ENCODE measurements at regions not wholly inside any gene's neighbourhood (a gene's known extent, or its start where the extent isn't known, plus 50 kb on each side); places are given as distances from the start of the nearest gene placed in this dataset.

DNA sequence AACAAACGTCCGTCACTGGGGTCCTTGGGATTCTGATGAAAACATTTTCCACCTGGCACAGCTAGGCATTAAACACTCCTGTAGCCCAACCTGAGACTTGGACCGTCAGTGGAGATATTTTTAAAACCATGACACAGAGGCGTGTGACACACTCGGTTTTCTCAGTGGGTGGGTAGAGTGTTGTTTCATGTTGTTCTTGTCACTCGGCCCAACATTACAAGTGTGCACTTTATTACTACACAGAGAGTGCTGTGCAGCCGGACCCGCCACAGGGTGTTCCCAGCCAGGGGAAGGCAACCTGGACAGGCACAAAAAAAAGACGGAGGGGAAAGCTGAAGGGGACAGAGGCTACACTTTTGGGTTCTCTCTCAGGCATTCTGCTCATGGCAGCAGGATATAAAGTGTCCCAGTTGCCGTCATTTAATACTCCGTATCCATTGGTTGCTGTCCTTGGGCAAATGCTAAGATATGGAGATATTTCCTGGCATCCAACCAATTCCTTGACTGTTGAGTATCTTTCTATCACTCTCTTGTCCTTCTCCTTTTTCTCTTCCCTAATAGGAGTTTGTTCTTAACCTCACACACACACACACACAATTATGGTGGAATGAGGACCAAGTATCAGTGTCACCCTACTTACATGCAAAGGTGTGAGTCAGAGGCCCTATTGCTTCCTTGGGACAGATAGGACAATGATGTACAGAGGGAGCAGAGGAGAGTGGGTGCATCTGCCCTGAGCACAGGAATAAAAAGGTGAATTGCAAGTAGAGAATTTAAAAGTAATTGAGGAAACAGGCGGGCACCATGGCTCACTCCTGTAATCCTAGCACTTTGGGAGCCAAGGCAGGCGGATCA, 154.1 kb upstream of the SOX9 start:
- no peak overlapping the region for H3K14ac ChIP-seq (replicated peaks; ENCODE audit: low read depth, low read length)
- H3K4ac ChIP-seq (ENCODE audit: low read depth, low read length): no peak overlapping the region
- H4K5ac ChIP-seq (ENCODE audit: low read depth, low read length): no peak overlapping the region
- intact Hi-C loops (cut with micrococcal nuclease): no loop called here
- dilution Hi-C loops (cut with HindIII; ENCODE audit: low sequenced_read_pairs, unreplicated experiment): no loop called here
- ATAC-seq (ENCODE audit: low read depth) (no peak), DNase-seq (no peak)
- no peaks in the 10 kb centered on the region for H3K9me3 ChIP-seq (ENCODE audit: control insufficient read depth, insufficient read depth, low read length)
- H2BK5ac ChIP-seq (ENCODE audit: low read depth, low read length, poor library complexity, severe bottlenecking): no peak overlapping the region
- H2AK5ac ChIP-seq (ENCODE audit: low read depth, low read length): no peak overlapping the region
- H3K18ac ChIP-seq (ENCODE audit: low read depth, low read length): no peak overlapping the region
- H3K36me3 ChIP-seq (ENCODE audit: control insufficient read depth, insufficient read depth, low read length): no peaks in the 10 kb centered on the region
- no peak overlapping the region for H2BK120ac ChIP-seq (ENCODE audit: low read depth, low read length)
- H2BK15ac ChIP-seq (ENCODE audit: low read depth, low read length): no peak overlapping the region
- no peak overlapping the region for H3K23ac ChIP-seq (ENCODE audit: low read depth, low read length)
- H2BK20ac ChIP-seq (ENCODE audit: low read depth, low read length): no peak overlapping the region
- H3K56ac ChIP-seq (ENCODE audit: extremely low read depth, insufficient read depth, low read length): no peak overlapping the region
- H3K79me1 ChIP-seq (ENCODE audit: low read depth in 1 of 2, low read length in 2 of 2): no peaks in the 10 kb centered on the region
- no peak overlapping the region for H3K9ac ChIP-seq (ENCODE audit: low read depth, low read length)
- H3K9me1 ChIP-seq (ENCODE audit: insufficient read depth, low read length): no peaks in the 10 kb centered on the region
- in situ Hi-C loops (cut with MboI; ENCODE audit: low sequenced_read_pairs): loop anchor here (25.0 kb wide), 1 partner anchor 571 kb away; no protein-coding TSS in a partner anchor
- no peaks in the 10 kb centered on the region for H4K20me1 ChIP-seq (ENCODE audit: insufficient read depth, low read length)
- no peaks in the 10 kb centered on the region for H3K27me3 ChIP-seq (ENCODE audit: control insufficient read depth, insufficient read depth, low read length)
- no peak overlapping the region for H3K27ac ChIP-seq (ENCODE audit: insufficient read depth, low read length)
- H2AK9ac ChIP-seq (replicated peaks; ENCODE audit: low read depth, low read length, poor library complexity): no peak overlapping the region
- BruUV-seq (replicated peaks): no TSS peak
- TF ChIP-seq FOS (IDR thresholded peaks at IDR 0.05; ENCODE audit: low read depth, low read length) (no peak), MXI1 (IDR thresholded peaks at IDR 0.05; ENCODE audit: borderline replicate concordance, low read depth, low read length) (no peak), POLR2A (IDR thresholded peaks at IDR 0.05; ENCODE audit: low read depth, low read length) (no peak), RCOR1 (IDR thresholded peaks at IDR 0.05; ENCODE audit: insufficient replicate concordance, low read length) (no peak), RFX5 (IDR thresholded peaks at IDR 0.05; ENCODE audit: low read depth, low read length) (no peak), MAZ (IDR thresholded peaks at IDR 0.05; ENCODE audit: borderline replicate concordance, low read depth, low read length) (no peak), RAD21 (IDR thresholded peaks at IDR 0.05; ENCODE audit: low read length) (no peak), MAFK (IDR thresholded peaks at IDR 0.05; ENCODE audit: low read depth, low read length) (no peak)
- TF ChIP-seq, protein P1, sequence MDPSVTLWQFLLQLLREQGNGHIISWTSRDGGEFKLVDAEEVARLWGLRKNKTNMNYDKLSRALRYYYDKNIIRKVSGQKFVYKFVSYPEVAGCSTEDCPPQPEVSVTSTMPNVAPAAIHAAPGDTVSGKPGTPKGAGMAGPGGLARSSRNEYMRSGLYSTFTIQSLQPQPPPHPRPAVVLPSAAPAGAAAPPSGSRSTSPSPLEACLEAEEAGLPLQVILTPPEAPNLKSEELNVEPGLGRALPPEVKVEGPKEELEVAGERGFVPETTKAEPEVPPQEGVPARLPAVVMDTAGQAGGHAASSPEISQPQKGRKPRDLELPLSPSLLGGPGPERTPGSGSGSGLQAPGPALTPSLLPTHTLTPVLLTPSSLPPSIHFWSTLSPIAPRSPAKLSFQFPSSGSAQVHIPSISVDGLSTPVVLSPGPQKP (IDR thresholded peaks at IDR 0.05; ENCODE audit: borderline replicate concordance, low read depth, low read length): no peak
- TF ChIP-seq, protein P2, sequence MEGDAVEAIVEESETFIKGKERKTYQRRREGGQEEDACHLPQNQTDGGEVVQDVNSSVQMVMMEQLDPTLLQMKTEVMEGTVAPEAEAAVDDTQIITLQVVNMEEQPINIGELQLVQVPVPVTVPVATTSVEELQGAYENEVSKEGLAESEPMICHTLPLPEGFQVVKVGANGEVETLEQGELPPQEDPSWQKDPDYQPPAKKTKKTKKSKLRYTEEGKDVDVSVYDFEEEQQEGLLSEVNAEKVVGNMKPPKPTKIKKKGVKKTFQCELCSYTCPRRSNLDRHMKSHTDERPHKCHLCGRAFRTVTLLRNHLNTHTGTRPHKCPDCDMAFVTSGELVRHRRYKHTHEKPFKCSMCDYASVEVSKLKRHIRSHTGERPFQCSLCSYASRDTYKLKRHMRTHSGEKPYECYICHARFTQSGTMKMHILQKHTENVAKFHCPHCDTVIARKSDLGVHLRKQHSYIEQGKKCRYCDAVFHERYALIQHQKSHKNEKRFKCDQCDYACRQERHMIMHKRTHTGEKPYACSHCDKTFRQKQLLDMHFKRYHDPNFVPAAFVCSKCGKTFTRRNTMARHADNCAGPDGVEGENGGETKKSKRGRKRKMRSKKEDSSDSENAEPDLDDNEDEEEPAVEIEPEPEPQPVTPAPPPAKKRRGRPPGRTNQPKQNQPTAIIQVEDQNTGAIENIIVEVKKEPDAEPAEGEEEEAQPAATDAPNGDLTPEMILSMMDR (conservative IDR thresholded peaks at IDR 0.05; ENCODE audit: low read depth, low read length): no peak
- TF ChIP-seq, protein P3, sequence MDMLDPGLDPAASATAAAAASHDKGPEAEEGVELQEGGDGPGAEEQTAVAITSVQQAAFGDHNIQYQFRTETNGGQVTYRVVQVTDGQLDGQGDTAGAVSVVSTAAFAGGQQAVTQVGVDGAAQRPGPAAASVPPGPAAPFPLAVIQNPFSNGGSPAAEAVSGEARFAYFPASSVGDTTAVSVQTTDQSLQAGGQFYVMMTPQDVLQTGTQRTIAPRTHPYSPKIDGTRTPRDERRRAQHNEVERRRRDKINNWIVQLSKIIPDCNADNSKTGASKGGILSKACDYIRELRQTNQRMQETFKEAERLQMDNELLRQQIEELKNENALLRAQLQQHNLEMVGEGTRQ (IDR thresholded peaks at IDR 0.05; ENCODE audit: low read depth, low read length): no peak
- H3K4me1 ChIP-seq (ENCODE audit: control insufficient read depth, insufficient read depth, low read length): no peaks in the 10 kb centered on the region
- CTCF ChIA-PET: no interaction called here
- H2AFZ ChIP-seq (replicated peaks; ENCODE audit: low read length, poor library complexity): no peak overlapping the region
- H4K91ac ChIP-seq (ENCODE audit: insufficient read depth, low read depth, low read length): no peak overlapping the region
- POLR2A ChIA-PET (ENCODE audit: unreplicated experiment): no interaction called here
- 90% methylated on average over 4 of the region's 13 CpGs; no CpG with 5 or more reads in 1 of the 2 experiments for WGBS, 2 experiments (ENCODE audit: extremely low coverage in 2 of 2, insufficient read length in 1 of 2)
- H3K4me3 ChIP-seq (ENCODE audit: insufficient read depth, low read depth, low read length): no peak overlapping the region
- H3K4me2 ChIP-seq (ENCODE audit: low read depth, low read length): no peak overlapping the region
- no peak overlapping the region for H4K8ac ChIP-seq (ENCODE audit: low read depth in 2 of 2, low read length in 2 of 2)

All from IMR-90 (cell line).